ENCODE measurements at regions not wholly inside any gene's neighbourhood (a gene's known extent, or its start where the extent isn't known, plus 50 kb on each side); places are given as distances from the start of the nearest gene placed in this dataset.

GRCh38 chr5:173463207-173463606, 135.0 kb upstream of the STC2 start:
- no peak for DNase-seq

- peak; percentile 14 for DNase-seq
Measured at GRCh38 chr5:173458828-173459609, 130.8 kb upstream of the STC2 start.

- peak; percentile 22 for DNase-seq
Measured at GRCh38 chr5:173457482-173457881, 129.3 kb upstream of the STC2 start.

GRCh38 chr5:173456751-173457171, 128.5 kb upstream of the STC2 start:
- no peak for DNase-seq

- no peak for DNase-seq
Measured at GRCh38 chr5:173456181-173456580, 128.0 kb upstream of the STC2 start.

GRCh38 chr5:173455599-173455957, 127.4 kb upstream of the STC2 start:
- no peak for DNase-seq

- peak; percentile 38 for DNase-seq
Measured at GRCh38 chr5:173454736-173455598, 126.8 kb upstream of the STC2 start.

- no peak for DNase-seq
Measured at GRCh38 chr5:173454361-173454735, 126.1 kb upstream of the STC2 start.

- DNase-seq, result no peak
Measured at GRCh38 chr5:173453167-173453566, 125.0 kb upstream of the STC2 start.

- peak; percentile 15 for DNase-seq
Measured at GRCh38 chr5:173452119-173452905, 124.1 kb upstream of the STC2 start.

GRCh38 chr5:173451651-173452050, 123.4 kb upstream of the STC2 start:
- DNase-seq, result no peak

GRCh38 chr5:173451031-173451430, 122.8 kb upstream of the STC2 start:
- DNase-seq, result no peak

- DNase-seq, result no peak
Measured at GRCh38 chr5:173450188-173450587, 122.0 kb upstream of the STC2 start.

- no peak for DNase-seq
Measured at GRCh38 chr5:173448856-173449255, 120.6 kb upstream of the STC2 start.

- DNase-seq, result no peak
Measured at GRCh38 chr5:173443971-173444370, 115.8 kb upstream of the STC2 start.

- no peak for DNase-seq
Measured at GRCh38 chr5:173441053-173441628, 112.9 kb upstream of the STC2 start.

- no peak for DNase-seq
Measured at GRCh38 chr5:173438951-173439350, 110.7 kb upstream of the STC2 start.

- peak; percentile 46 for DNase-seq
Measured at GRCh38 chr5:173435447-173435846, 107.2 kb upstream of the STC2 start.

GRCh38 chr5:173434270-173434669, 106.1 kb upstream of the STC2 start:
- no peak for DNase-seq

GRCh38 chr5:173430394-173430793, 102.2 kb upstream of the STC2 start:
- DNase-seq, result no peak

- DNase-seq, result no peak
Measured at GRCh38 chr5:173429489-173430150, 101.4 kb upstream of the STC2 start.

All from muscle of arm (tissue), 1 donor.